GM21737 (cell line): ENCODE measurements at regions not wholly inside any gene's neighbourhood (a gene's known extent, or its start where the extent isn't known, plus 50 kb on each side); places are given as distances from the start of the nearest gene placed in this dataset.
"Not testable (repeated sequence)": the region's sequence is repeated elsewhere in the genome, so short reads cannot be mapped to it uniquely, and the experiment has no call there.

Source experiments
- ATAC-seq: cut with Tn5 transposase; IDR thresholded peaks from one replicate; pipeline ENCODE4 v1.9.1; 2021; ENCODE audit warnings: mild to moderate bottlenecking, moderate library complexity; ENCODE audit not compliant: unreplicated experiment

- ATAC-seq = no peak
Observed at GRCh38 chr1:8171751-8172464, 145.8 kb upstream of the ERRFI1 start.

DNA sequence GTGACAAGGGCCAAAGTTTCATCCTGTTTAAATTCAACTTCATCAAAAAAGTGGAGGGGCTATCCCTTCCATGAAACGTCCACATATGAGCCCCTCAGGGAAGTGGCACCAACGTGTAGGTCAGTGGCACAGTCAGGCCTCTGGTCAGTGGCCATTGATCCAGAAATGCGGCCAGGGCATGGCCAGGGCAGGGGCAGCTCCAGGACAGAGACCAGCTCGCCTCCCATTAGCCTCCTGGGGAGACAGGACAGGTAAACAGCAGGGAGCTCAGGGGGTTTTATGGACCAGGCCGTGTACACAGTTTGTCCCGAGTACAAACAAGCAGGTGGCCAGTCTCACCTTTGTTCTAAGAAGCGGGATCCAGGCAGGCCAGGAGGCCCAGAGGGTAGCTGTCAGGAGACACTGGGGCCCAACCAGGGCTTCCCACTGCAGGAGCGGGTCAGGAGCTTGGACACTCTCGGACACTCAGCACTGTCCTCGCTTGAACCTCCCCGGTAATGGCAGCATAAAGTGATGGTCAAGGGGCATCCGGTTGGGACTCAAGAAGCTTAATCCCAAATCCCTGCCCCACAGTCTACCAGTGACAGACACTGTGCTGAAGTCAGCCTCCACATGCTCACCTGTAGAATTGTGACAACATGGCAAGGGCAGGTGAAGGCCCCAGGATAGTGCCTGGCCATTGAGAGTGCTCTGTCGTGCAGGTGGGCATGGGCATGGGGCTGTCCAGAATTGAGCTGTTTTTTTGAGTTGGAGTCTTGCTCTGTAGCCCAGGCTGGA lies 144.1 kb upstream of the ERRFI1 start:
- ATAC-seq = no peak

DNA sequence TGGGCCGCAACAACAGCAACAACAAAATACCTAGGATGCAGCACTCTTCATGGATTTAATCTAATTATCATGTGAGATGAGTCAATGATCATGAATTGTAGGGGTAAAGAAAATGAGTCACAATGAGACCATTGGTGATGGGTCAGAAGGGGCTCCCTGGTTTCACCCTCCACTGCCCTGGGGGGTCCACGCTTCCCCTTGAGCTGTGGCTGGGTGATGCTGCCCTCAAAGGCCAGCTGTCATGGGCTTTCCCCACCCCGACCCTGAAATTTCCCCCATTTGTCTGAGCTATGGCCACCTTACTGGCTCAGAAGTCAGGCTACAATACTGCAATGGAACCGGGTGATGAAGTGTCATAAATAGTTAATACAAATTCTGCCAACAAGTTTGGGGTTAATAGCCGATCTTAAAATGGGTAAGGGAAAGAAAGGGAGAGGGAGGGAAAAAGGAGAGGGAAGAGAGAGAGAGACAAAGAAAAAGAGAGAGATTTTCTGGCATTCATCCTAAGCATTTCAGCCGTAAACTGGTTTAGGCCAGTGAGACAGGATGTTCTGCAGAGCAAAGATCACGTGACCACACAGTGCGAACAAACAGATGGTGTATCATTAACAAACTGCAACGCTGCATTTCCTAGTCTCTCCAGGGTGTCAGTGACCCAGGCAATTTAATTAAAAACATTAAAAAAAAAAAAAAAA lies 143.4 kb upstream of the ERRFI1 start:
- ATAC-seq = peak; percentile 55

DNA sequence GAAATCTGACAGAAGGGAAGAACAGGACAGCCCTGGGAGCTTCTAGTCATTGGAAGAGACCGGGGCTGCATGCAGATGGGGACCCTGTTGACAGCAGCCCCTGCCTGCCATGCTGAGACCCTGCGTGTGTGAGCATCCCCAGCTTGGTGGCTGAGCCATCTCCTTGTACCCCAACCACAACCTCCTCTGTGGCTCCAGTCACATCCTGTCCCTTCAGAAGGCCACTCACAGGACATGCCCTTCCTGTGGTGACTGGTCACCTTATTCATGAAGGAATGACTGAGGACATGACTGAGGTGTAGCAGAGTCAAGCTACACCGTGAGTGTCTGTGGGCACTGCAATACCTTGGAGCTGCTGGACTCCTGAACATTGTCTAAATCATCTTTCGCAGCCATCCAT lies 141.8 kb upstream of the ERRFI1 start:
- ATAC-seq = no peak

DNA sequence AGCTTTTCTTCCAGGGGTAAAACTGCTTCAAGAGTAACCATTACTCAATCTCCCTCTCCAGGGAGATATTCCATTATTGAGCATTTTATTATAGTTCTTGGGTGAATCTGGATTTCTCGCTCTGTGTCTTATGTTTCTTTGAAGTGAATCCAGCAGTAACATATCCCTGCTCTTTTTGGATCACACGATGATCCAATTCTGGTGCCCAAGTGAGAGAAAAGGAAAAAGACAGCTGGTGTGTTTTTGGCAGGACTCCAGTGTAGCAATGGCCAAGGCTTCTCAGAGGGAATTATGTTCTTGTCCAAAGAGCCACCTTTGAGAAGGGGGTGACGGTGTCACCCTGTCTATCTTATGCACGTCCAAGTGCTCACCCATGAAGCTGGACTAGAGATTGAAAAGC lies 140.3 kb upstream of the ERRFI1 start:
- no peak for ATAC-seq

- ATAC-seq = no peak
Observed at GRCh38 chr1:8165595-8166360, 139.7 kb upstream of the ERRFI1 start.

DNA sequence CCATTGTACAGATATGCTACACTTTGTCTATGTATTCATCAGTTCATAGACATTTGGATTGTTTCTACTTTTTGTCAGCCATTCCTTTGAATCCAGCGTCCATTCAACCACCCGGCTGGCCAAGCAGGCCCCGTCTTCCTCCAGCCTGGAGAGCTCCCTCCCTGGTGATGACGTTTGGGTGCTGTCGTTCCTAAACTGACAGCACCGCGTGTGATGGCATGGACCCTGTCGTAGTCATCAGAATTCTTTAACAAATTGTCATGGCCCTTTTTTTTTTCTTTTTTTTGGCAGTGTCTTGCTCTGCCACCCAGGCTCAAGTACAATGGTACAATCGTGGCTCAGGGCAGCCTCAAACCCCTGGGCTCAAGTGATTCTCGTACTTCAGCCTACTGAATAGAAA lies 138.6 kb upstream of the ERRFI1 start:
- ATAC-seq = no peak

GRCh38 chr1:8163039-8163438 lies 136.9 kb upstream of the ERRFI1 start:
- ATAC-seq = no peak

GRCh38 chr1:8162168-8162567 lies 136.1 kb upstream of the ERRFI1 start:
- no peak for ATAC-seq

DNA sequence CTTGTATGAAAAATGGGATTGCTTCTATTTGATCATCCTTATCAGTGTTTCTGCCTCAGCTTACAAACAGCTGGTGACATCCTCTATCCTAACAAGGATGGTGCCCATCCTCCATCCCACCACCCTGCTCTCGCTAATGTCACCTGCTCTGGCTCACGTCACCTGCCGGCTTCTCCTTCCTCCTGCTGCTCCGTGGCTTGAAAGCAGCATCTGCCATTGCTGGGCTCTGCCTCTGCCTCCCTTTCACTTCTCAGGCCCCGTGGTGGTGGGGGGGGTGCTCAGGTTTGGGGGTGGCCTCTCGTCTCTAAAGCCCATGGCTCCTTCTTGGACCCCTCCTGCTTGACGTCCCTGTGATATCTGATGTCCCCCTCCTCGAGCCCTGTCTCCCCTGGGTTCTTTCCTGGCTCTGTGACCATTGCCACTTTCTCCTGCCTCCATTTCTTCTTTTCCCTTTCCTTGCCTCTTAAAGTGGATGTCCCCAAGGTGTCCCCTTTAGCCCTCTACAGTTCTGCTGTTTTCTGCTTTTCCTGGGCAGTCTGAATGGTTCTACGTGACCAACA lies 135.5 kb upstream of the ERRFI1 start:
- ATAC-seq = no peak

DNA sequence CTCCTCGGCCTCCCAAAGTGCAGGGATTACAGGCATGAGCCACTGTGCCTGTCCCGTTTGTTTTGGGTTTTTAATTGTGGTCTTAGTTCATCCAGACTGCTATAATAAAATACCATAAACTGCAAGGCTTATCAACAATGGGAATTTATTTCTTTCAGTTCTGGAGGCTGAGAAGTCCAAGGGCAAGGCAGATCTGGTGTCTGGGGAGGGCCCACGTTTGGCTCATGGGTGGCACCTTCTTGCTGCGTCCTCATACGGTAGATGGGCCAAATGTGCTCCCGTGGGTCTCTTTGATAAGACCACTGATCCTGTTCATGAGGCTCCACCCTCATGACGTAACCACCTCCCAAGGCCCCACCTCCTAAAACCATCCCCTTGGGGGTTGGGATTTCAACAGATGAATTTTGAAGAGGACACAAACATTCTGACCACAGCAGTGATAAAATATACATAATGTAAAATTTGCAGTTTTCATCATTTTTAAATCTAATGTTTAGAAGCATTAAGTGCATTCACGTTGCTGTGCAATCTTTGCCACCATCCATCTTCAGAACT lies 133.4 kb upstream of the ERRFI1 start:
- no peak for ATAC-seq

DNA sequence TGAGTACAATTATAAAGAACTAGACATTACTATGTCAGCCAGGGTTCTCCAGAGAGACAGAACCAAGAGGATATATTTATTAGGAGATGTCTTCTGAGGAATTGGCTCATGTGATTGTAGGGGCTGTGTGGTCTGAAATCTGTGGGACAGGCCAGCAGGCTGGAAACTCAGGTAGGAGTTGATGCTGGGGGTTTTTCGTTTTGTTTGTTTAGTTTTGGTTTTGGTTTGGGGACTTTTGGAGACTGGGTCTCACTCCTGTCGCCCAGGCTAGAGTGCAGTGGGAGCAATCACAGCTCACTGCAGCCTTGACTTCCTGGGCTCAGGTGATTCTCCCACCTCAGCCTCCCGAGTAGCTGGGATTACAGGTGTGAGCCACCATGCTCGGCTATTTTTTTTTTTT lies 132.9 kb upstream of the ERRFI1 start:
- no peak for ATAC-seq

- ATAC-seq = no peak
Observed at GRCh38 chr1:8157765-8158164, 131.7 kb upstream of the ERRFI1 start.

GRCh38 chr1:8155528-8156186 lies 129.5 kb upstream of the ERRFI1 start:
- ATAC-seq = no peak

- ATAC-seq = no peak
Observed at GRCh38 chr1:8154621-8155052, 128.5 kb upstream of the ERRFI1 start.

GRCh38 chr1:8153961-8154360 lies 127.9 kb upstream of the ERRFI1 start:
- no peak for ATAC-seq

DNA sequence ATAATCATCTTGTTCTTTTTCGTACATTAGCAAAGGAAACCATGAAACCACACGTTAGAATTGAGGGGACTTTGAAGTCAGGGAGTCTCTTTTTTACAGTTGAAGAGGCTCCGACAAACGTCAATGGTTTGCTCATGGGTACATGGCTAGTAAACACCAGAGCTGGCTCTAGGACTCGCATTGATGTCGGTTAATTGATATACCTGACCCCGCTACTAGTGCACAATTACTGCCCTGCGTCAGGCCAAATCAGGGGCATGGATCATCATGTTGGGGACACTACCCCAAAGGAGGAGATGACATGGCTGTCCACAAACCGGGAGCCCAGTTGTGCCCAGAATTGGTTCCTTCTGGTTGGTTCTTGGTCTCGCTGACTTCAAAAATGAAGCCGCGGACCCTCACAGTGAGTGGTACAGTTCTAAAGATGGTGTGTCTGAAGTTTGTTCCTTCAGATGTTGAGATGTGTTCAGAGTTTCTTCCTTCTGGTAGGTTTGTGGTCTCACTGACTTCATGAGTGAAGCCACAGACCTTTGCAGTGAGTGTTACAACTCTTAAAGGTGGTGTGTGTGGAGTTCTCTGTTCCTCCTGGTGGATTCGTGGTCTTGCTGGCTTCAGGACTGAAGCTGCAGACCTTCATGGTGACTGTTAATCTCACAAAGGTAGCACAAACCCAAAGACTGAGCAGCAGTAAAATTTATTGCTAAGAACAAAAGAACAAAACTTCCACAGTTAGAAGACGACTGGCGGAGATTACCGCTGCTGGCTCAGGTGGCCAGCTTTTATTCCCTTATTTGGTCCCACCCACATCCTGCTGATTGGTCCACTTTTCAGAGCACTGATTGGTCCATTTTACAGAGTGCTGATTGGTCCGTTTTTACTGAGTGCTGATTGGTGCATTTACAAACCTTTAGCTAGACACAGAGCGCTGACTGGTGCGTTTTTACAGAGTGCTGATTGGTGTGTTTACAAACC lies 126.9 kb upstream of the ERRFI1 start:
- no peak for ATAC-seq

DNA sequence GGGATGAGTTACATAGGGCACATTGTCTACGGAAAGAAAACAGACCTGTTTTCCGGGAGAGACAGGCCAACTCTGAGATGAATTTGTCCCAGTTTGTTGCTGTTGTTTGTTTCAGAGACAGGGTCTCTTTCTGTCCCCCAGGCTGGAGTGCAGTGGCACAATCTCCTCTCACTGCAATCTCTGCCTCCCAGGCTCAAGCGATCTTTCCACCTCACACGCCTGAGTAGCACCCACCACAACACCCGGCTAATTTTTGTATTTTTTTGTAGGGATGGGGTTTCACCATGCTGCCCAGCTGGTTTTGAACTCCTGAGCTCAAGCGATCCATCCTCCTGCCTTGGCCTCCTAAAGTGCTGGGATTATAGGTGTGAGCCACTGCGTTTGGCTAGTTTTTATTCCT lies 125.5 kb upstream of the ERRFI1 start:
- no peak for ATAC-seq

GRCh38 chr1:8149756-8150155 lies 123.6 kb upstream of the ERRFI1 start:
- not testable (repeated sequence) for ATAC-seq
